Mucosa of rectum (tissue), 2 donors: ENCODE measurements at regions not wholly inside any gene's neighbourhood (a gene's known extent, or its start where the extent isn't known, plus 50 kb on each side); places are given as distances from the start of the nearest gene placed in this dataset.
"Not testable (repeated sequence)": the region's sequence is repeated elsewhere in the genome, so short reads cannot be mapped to it uniquely, and the experiment has no call there.

Experiments used
- H3K27ac ChIP-seq, 2 donors: one replicate each; pipeline ENCODE4 v1.7.0; 2013; ENCODE audit warnings: inconsistent platforms in 2 of 2, low read depth in 2 of 2, low read length in 2 of 2
- H3K27me3 ChIP-seq, 2 donors: one replicate each; pipeline ENCODE4 v1.7.0; 2013; ENCODE audit warnings: low read length in 2 of 2; ENCODE audit not compliant: control insufficient read depth in 2 of 2, insufficient read depth in 2 of 2
- H3K36me3 ChIP-seq, 2 donors: one replicate each; pipeline ENCODE4 v1.7.0; 2013; ENCODE audit warnings: low read length in 2 of 2; ENCODE audit not compliant: control insufficient read depth in 2 of 2, insufficient read depth in 2 of 2
- H3K4me1 ChIP-seq, 2 donors: one replicate each; pipeline ENCODE4 v1.7.0; 2013; ENCODE audit warnings: low read length in 2 of 2, mild to moderate bottlenecking in 1 of 2; ENCODE audit not compliant: control insufficient read depth in 2 of 2, insufficient read depth in 2 of 2
- H3K4me3 ChIP-seq, 2 donors: one replicate each; pipeline ENCODE4 v1.7.0; 2013; ENCODE audit warnings: low read length in 2 of 2
- H3K9ac ChIP-seq, 2 donors: one replicate each; pipeline ENCODE4 v1.7.0; 2013; ENCODE audit warnings: low read length in 2 of 2, low read depth in 1 of 2, mild to moderate bottlenecking in 1 of 2
- H3K9me3 ChIP-seq, 2 donors: one replicate each; pipeline ENCODE4 v1.7.0; 2013; ENCODE audit warnings: low read length in 2 of 2; ENCODE audit not compliant: control insufficient read depth in 2 of 2
- donor health status: healthy.
- donor health status: Normal muscosa, but diverticular disease.

GRCh38 chr7:79933144-79933543 lies 201.5 kb upstream of the GNAI1 start:
- H3K27ac ChIP-seq = no peak overlapping the region
- H3K36me3 ChIP-seq = no peaks in the 10 kb centered on the region
- no peaks in the 10 kb centered on the region for H3K4me1 ChIP-seq
- no peaks in the 10 kb centered on the region for H3K9me3 ChIP-seq
- H3K4me3 ChIP-seq = no peak overlapping the region
- H3K9ac ChIP-seq = no peak overlapping the region
- no peaks in the 10 kb centered on the region for H3K27me3 ChIP-seq

GRCh38 chr7:79930604-79931003 lies 204.0 kb upstream of the GNAI1 start:
- no peaks in the 10 kb centered on the region for H3K36me3 ChIP-seq
- H3K9me3 ChIP-seq = no peaks in the 10 kb centered on the region
- no peak overlapping the region for H3K4me3 ChIP-seq
- no peaks in the 10 kb centered on the region for H3K27me3 ChIP-seq
- H3K4me1 ChIP-seq = no peaks in the 10 kb centered on the region
- no peak overlapping the region for H3K27ac ChIP-seq
- H3K9ac ChIP-seq = no peak overlapping the region

GRCh38 chr7:79927116-79927515 lies 207.5 kb upstream of the GNAI1 start:
- H3K4me3 ChIP-seq = no peak overlapping the region
- H3K9ac ChIP-seq = no peak overlapping the region
- no peaks in the 10 kb centered on the region for H3K9me3 ChIP-seq
- no peaks in the 10 kb centered on the region for H3K4me1 ChIP-seq
- H3K36me3 ChIP-seq = no peaks in the 10 kb centered on the region
- H3K27ac ChIP-seq = no peak overlapping the region
- H3K27me3 ChIP-seq = no peaks in the 10 kb centered on the region

GRCh38 chr7:79923953-79924352 lies 210.7 kb upstream of the GNAI1 start:
- Histone ChIP-seq H3K27ac (no peak overlapping the region), H3K4me3 (no peak overlapping the region), H3K4me1 (no peaks in the 10 kb centered on the region), H3K9me3 (no peaks in the 10 kb centered on the region), H3K27me3 (no peaks in the 10 kb centered on the region), H3K9ac (no peak overlapping the region), H3K36me3 (no peaks in the 10 kb centered on the region)

- Histone ChIP-seq H3K27me3 (no peaks in the 10 kb centered on the region), H3K27ac (no peak overlapping the region), H3K4me1 (no peaks in the 10 kb centered on the region), H3K9me3 (no peaks in the 10 kb centered on the region), H3K9ac (no peak overlapping the region), H3K4me3 (no peak overlapping the region), H3K36me3 (no peaks in the 10 kb centered on the region)
These were observed 211.7 kb upstream of the GNAI1 start for GRCh38 chr7:79922894-79923293.

GRCh38 chr7:79921976-79922375 lies 212.7 kb upstream of the GNAI1 start:
- no peaks in the 10 kb centered on the region for H3K36me3 ChIP-seq
- H3K4me1 ChIP-seq = no peaks in the 10 kb centered on the region
- H3K9me3 ChIP-seq = no peaks in the 10 kb centered on the region
- no peaks in the 10 kb centered on the region for H3K27me3 ChIP-seq
- H3K9ac ChIP-seq = no peak overlapping the region
- no peak overlapping the region for H3K4me3 ChIP-seq
- H3K27ac ChIP-seq = no peak overlapping the region

- not testable (repeated sequence) for H3K9me3 ChIP-seq, H3K36me3 ChIP-seq, H3K27me3 ChIP-seq, H3K4me3 ChIP-seq, H3K9ac ChIP-seq, H3K4me1 ChIP-seq, H3K27ac ChIP-seq
These were observed 216.0 kb upstream of the GNAI1 start for GRCh38 chr7:79918632-79919031.

GRCh38 chr7:79915346-79915745 lies 219.3 kb upstream of the GNAI1 start:
- H3K36me3 ChIP-seq, H3K9ac ChIP-seq, H3K4me3 ChIP-seq, H3K27me3 ChIP-seq, H3K4me1 ChIP-seq, H3K27ac ChIP-seq, H3K9me3 ChIP-seq: not testable (repeated sequence)

- no peaks in the 10 kb centered on the region for H3K36me3 ChIP-seq
- H3K27ac ChIP-seq = no peak overlapping the region
- no peak overlapping the region for H3K4me3 ChIP-seq
- H3K27me3 ChIP-seq = no peaks in the 10 kb centered on the region
- H3K9ac ChIP-seq = no peak overlapping the region
- no peaks in the 10 kb centered on the region for H3K9me3 ChIP-seq
- no peaks in the 10 kb centered on the region for H3K4me1 ChIP-seq
These were observed 222.4 kb upstream of the GNAI1 start for GRCh38 chr7:79912213-79912633.

- no peaks in the 10 kb centered on the region for H3K4me1 ChIP-seq
These were observed 223.2 kb upstream of the GNAI1 start for GRCh38 chr7:79911420-79911819.

GRCh38 chr7:79909176-79909575 lies 225.5 kb upstream of the GNAI1 start:
- H3K4me3 ChIP-seq = no peak overlapping the region
- no peaks in the 10 kb centered on the region for H3K36me3 ChIP-seq
- H3K9ac ChIP-seq = no peak overlapping the region
- H3K27ac ChIP-seq = no peak overlapping the region
- no peaks in the 10 kb centered on the region for H3K4me1 ChIP-seq
- H3K9me3 ChIP-seq = no peaks in the 10 kb centered on the region
- no peaks in the 10 kb centered on the region for H3K27me3 ChIP-seq

More at GRCh38 chr7:79911420-79911819, 223.2 kb upstream of the GNAI1 start:
- Histone ChIP-seq H3K4me3 (no peak overlapping the region), H3K9ac (no peak overlapping the region), H3K27ac (no peak overlapping the region), H3K9me3 (no peaks in the 10 kb centered on the region), H3K36me3 (no peaks in the 10 kb centered on the region), H3K27me3 (no peaks in the 10 kb centered on the region)
